ES-I3 (cell line): ENCODE measurements at regions not wholly inside any gene's neighbourhood (a gene's known extent, or its start where the extent isn't known, plus 50 kb on each side); places are given as distances from the start of the nearest gene placed in this dataset.

Experiments
- H3K36me3 ChIP-seq: 2 replicates; pipeline ENCODE4 v1.6.1; 2013; ENCODE audit warnings: mild to moderate bottlenecking, low read length, control low read depth, moderate library complexity; ENCODE audit not compliant: insufficient read depth
- H3K4me1 ChIP-seq: 2 replicates; pipeline ENCODE4 v1.6.1; 2013; ENCODE audit warnings: mild to moderate bottlenecking, control low read depth, low read length; ENCODE audit not compliant: insufficient read depth
- H3K9ac ChIP-seq: 2 replicates; pipeline ENCODE4 v1.6.1; 2013; ENCODE audit warnings: low read depth, mild to moderate bottlenecking, low read length, moderate library complexity
- H3K9me3 ChIP-seq: 2 replicates; pipeline ENCODE4 v1.6.1; 2013; ENCODE audit warnings: mild to moderate bottlenecking, low read length, moderate library complexity; ENCODE audit not compliant: control insufficient read depth, insufficient read depth

GRCh38 chr2:8278709-8279354 is 403.0 kb upstream of the ID2 start:
- H3K9me3 ChIP-seq = no peaks in the 10 kb centered on the region
- H3K9ac ChIP-seq = no peak overlapping the region
- H3K4me1 ChIP-seq = peaks cover 6% of the 10 kb centered on the region
- no peaks in the 10 kb centered on the region for H3K36me3 ChIP-seq

GRCh38 chr2:8279506-8279905 is 402.4 kb upstream of the ID2 start:
- Histone ChIP-seq H3K9me3 (no peaks in the 10 kb centered on the region), H3K36me3 (no peaks in the 10 kb centered on the region), H3K9ac (no peak overlapping the region), H3K4me1 (peaks cover 6% of the 10 kb centered on the region)

- Histone ChIP-seq H3K9me3 (no peaks in the 10 kb centered on the region), H3K36me3 (no peaks in the 10 kb centered on the region), H3K4me1 (peaks cover 6% of the 10 kb centered on the region), H3K9ac (no peak overlapping the region)
Measured at GRCh38 chr2:8281234-8281633, 400.6 kb upstream of the ID2 start.

GRCh38 chr2:8281950-8282857 is 399.7 kb upstream of the ID2 start:
- no peaks in the 10 kb centered on the region for H3K36me3 ChIP-seq
- H3K9me3 ChIP-seq = no peaks in the 10 kb centered on the region
- peaks cover 6% of the 10 kb centered on the region for H3K4me1 ChIP-seq
- no peak overlapping the region for H3K9ac ChIP-seq

GRCh38 chr2:8282858-8283252 is 399.0 kb upstream of the ID2 start:
- H3K9ac ChIP-seq = no peak overlapping the region
- peaks cover 6% of the 10 kb centered on the region for H3K4me1 ChIP-seq
- H3K9me3 ChIP-seq = no peaks in the 10 kb centered on the region
- no peaks in the 10 kb centered on the region for H3K36me3 ChIP-seq

- Histone ChIP-seq H3K9ac (no peak overlapping the region), H3K4me1 (peaks cover 6% of the 10 kb centered on the region), H3K9me3 (no peaks in the 10 kb centered on the region), H3K36me3 (no peaks in the 10 kb centered on the region)
Measured at GRCh38 chr2:8285081-8285480, 396.8 kb upstream of the ID2 start.

- no peaks in the 10 kb centered on the region for H3K9me3 ChIP-seq
- no peaks in the 10 kb centered on the region for H3K36me3 ChIP-seq
- no peak overlapping the region for H3K9ac ChIP-seq
- H3K4me1 ChIP-seq = peaks cover 6% of the 10 kb centered on the region
Measured at GRCh38 chr2:8285898-8286297, 396.0 kb upstream of the ID2 start.

- H3K4me1 ChIP-seq = no peaks in the 10 kb centered on the region
- no peaks in the 10 kb centered on the region; the same call in 1 of the 2 replicates for H3K9me3 ChIP-seq
Measured at GRCh38 chr2:8288206-8288605, 393.6 kb upstream of the ID2 start.

GRCh38 chr2:8289111-8289510 is 392.7 kb upstream of the ID2 start:
- H3K9me3 ChIP-seq = no peaks in the 10 kb centered on the region; the same call in 1 of the 2 replicates
- H3K9ac ChIP-seq = no peak overlapping the region
- H3K36me3 ChIP-seq = no peaks in the 10 kb centered on the region
- H3K4me1 ChIP-seq = no peaks in the 10 kb centered on the region

More at GRCh38 chr2:8288206-8288605, 393.6 kb upstream of the ID2 start:
- Histone ChIP-seq H3K36me3 (no peaks in the 10 kb centered on the region), H3K9ac (no peak overlapping the region)

- Histone ChIP-seq H3K36me3 (no peaks in the 10 kb centered on the region), H3K9me3 (no peaks in the 10 kb centered on the region; the same call in 1 of the 2 replicates), H3K9ac (no peak overlapping the region), H3K4me1 (no peaks in the 10 kb centered on the region)
Measured at GRCh38 chr2:8290771-8291352, 391.0 kb upstream of the ID2 start.

- no peaks in the 10 kb centered on the region; the same call in 1 of the 2 replicates for H3K9me3 ChIP-seq
- H3K9ac ChIP-seq = no peak overlapping the region
Measured at GRCh38 chr2:8296306-8296705, 385.6 kb upstream of the ID2 start.

GRCh38 chr2:8297376-8298231 is 384.3 kb upstream of the ID2 start:
- H3K36me3 ChIP-seq = no peaks in the 10 kb centered on the region
- no peak overlapping the region for H3K9ac ChIP-seq
- peaks cover 5% of the 10 kb centered on the region; the same call in 1 of the 2 replicates for H3K4me1 ChIP-seq
- H3K9me3 ChIP-seq = no peaks in the 10 kb centered on the region

More at GRCh38 chr2:8296306-8296705, 385.6 kb upstream of the ID2 start:
- Histone ChIP-seq H3K4me1 (no peaks in the 10 kb centered on the region), H3K36me3 (no peaks in the 10 kb centered on the region)

- Histone ChIP-seq H3K9ac (no peak overlapping the region), H3K9me3 (no peaks in the 10 kb centered on the region), H3K4me1 (peaks cover 5% of the 10 kb centered on the region; the same call in 1 of the 2 replicates), H3K36me3 (no peaks in the 10 kb centered on the region)
Measured at GRCh38 chr2:8298783-8299182, 383.1 kb upstream of the ID2 start.

- Histone ChIP-seq H3K36me3 (no peaks in the 10 kb centered on the region), H3K9me3 (no peaks in the 10 kb centered on the region), H3K4me1 (peaks cover 5% of the 10 kb centered on the region; the same call in 1 of the 2 replicates), H3K9ac (no peak overlapping the region)
Measured at GRCh38 chr2:8300216-8300615, 381.6 kb upstream of the ID2 start.
